Gastroesophageal sphincter (tissue), 3 donors: ENCODE measurements at regions not wholly inside any gene's neighbourhood (a gene's known extent, or its start where the extent isn't known, plus 50 kb on each side); places are given as distances from the start of the nearest gene placed in this dataset.

Experiments
- EP300 ChIP-seq: sonication (generic); formaldehyde crosslinking; IDR thresholded peaks from one replicate; pipeline ENCODE4 v1.6.1; 2017; ENCODE audit warnings: antibody characterized with exemption, mild to moderate bottlenecking
- POLR2AphosphoS5 ChIP-seq: sonication (generic); formaldehyde crosslinking; IDR thresholded peaks from one replicate; pipeline ENCODE4 v1.6.1; 2017; ENCODE audit warnings: antibody characterized with exemption
- TF ChIP-seq, protein P1 (sequence below), 4 experiments: fragments of 200-600 bp in 2 of 4; fragments of 450-650 bp in 2 of 4; sonication (generic) in 1 of 4; IDR thresholded peaks; one replicate each; pipeline ENCODE4 v1.5.1; 2017 to 2019; ENCODE audit warnings: antibody characterized with exemption in 4 of 4, mild to moderate bottlenecking in 2 of 4, moderate library complexity in 2 of 4

DNA sequence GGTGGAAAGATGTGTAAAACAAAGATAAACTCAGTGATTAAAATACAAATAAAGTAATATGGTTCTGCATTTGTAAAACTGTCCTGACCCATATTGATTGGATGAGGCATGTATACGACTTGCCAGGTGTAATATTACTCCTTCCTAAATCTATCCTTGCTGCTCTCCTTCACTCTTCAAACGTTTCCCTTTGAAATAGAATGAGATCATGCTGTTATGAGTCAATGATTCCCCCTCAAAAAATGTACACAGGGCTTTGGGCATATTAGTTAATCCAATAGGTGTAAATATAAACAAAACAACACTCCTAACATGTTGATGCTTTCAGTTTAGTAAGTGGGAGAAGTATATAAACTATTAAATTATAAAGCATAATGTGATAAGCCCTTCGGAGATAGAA is 117.4 kb upstream of the GPM6A start:
- TF ChIP-seq, protein P1, sequence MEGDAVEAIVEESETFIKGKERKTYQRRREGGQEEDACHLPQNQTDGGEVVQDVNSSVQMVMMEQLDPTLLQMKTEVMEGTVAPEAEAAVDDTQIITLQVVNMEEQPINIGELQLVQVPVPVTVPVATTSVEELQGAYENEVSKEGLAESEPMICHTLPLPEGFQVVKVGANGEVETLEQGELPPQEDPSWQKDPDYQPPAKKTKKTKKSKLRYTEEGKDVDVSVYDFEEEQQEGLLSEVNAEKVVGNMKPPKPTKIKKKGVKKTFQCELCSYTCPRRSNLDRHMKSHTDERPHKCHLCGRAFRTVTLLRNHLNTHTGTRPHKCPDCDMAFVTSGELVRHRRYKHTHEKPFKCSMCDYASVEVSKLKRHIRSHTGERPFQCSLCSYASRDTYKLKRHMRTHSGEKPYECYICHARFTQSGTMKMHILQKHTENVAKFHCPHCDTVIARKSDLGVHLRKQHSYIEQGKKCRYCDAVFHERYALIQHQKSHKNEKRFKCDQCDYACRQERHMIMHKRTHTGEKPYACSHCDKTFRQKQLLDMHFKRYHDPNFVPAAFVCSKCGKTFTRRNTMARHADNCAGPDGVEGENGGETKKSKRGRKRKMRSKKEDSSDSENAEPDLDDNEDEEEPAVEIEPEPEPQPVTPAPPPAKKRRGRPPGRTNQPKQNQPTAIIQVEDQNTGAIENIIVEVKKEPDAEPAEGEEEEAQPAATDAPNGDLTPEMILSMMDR (IDR thresholded peaks at IDR 0.05) = no peak
- TF ChIP-seq EP300 = no peak
- no peak for TF ChIP-seq POLR2AphosphoS5
